ENCODE measurements at regions not wholly inside any gene's neighbourhood (a gene's known extent, or its start where the extent isn't known, plus 50 kb on each side); places are given as distances from the start of the nearest gene placed in this dataset.

GRCh38 chr13:75935805-75936204, 299.7 kb downstream of the LMO7 start:
- Histone ChIP-seq H3K27me3 (replicated peaks; ENCODE audit: insufficient read depth, low read length) (no peaks in the 10 kb centered on the region), H4K20me1 (ENCODE audit: insufficient read depth, low read length) (no peaks in the 10 kb centered on the region), H3K4me2 (ENCODE audit: low read depth, low read length) (no peak overlapping the region), H3K4me1 (ENCODE audit: low read length) (no peaks in the 10 kb centered on the region), H3K9ac (ENCODE audit: low read length) (no peak overlapping the region), H3K4me3 (ENCODE audit: low read length) (no peak overlapping the region), H3K27ac (ENCODE audit: low read length) (no peak overlapping the region), H3F3A (ENCODE audit: insufficient read depth, low read length) (no peaks in the 10 kb centered on the region), H3K79me2 (ENCODE audit: low read length) (no peaks in the 10 kb centered on the region), H2AFZ (ENCODE audit: low read length) (no peak overlapping the region), H3K9me2 (replicated peaks; ENCODE audit: insufficient read depth, low read length) (no peaks in the 10 kb centered on the region), H3K36me3 (replicated peaks; ENCODE audit: insufficient read depth, low read length) (no peaks in the 10 kb centered on the region), H3K9me3 (replicated peaks; ENCODE audit: insufficient read depth, low read length) (no peaks in the 10 kb centered on the region)
- no peak for DNase-seq
- TF ChIP-seq EZH2phosphoT487 (IDR thresholded peaks at IDR 0.05; ENCODE audit: low read length), result no peak
- TF ChIP-seq EZH2 (optimal IDR thresholded peaks at IDR 0.05; ENCODE audit: low read depth, low read length), result no peak

GRCh38 chr13:75934889-75935288, 298.8 kb downstream of the LMO7 start:
- Histone ChIP-seq H3F3A (ENCODE audit: insufficient read depth, low read length) (no peaks in the 10 kb centered on the region), H3K27ac (ENCODE audit: low read length) (no peak overlapping the region), H3K4me2 (ENCODE audit: low read depth, low read length) (no peak overlapping the region), H3K9ac (ENCODE audit: low read length) (no peak overlapping the region), H3K27me3 (replicated peaks; ENCODE audit: insufficient read depth, low read length) (no peaks in the 10 kb centered on the region), H3K9me3 (replicated peaks; ENCODE audit: insufficient read depth, low read length) (no peaks in the 10 kb centered on the region), H3K4me1 (ENCODE audit: low read length) (no peaks in the 10 kb centered on the region), H3K4me3 (ENCODE audit: low read length) (no peak overlapping the region), H3K9me2 (replicated peaks; ENCODE audit: insufficient read depth, low read length) (no peaks in the 10 kb centered on the region), H2AFZ (ENCODE audit: low read length) (no peak overlapping the region), H3K79me2 (ENCODE audit: low read length) (no peaks in the 10 kb centered on the region), H4K20me1 (ENCODE audit: insufficient read depth, low read length) (no peaks in the 10 kb centered on the region), H3K36me3 (replicated peaks; ENCODE audit: insufficient read depth, low read length) (no peaks in the 10 kb centered on the region)
- DNase-seq, result no peak
- TF ChIP-seq EZH2 (optimal IDR thresholded peaks at IDR 0.05; ENCODE audit: low read depth, low read length) (no peak), EZH2phosphoT487 (IDR thresholded peaks at IDR 0.05; ENCODE audit: low read length) (no peak)
- TF ChIP-seq, protein P1, sequence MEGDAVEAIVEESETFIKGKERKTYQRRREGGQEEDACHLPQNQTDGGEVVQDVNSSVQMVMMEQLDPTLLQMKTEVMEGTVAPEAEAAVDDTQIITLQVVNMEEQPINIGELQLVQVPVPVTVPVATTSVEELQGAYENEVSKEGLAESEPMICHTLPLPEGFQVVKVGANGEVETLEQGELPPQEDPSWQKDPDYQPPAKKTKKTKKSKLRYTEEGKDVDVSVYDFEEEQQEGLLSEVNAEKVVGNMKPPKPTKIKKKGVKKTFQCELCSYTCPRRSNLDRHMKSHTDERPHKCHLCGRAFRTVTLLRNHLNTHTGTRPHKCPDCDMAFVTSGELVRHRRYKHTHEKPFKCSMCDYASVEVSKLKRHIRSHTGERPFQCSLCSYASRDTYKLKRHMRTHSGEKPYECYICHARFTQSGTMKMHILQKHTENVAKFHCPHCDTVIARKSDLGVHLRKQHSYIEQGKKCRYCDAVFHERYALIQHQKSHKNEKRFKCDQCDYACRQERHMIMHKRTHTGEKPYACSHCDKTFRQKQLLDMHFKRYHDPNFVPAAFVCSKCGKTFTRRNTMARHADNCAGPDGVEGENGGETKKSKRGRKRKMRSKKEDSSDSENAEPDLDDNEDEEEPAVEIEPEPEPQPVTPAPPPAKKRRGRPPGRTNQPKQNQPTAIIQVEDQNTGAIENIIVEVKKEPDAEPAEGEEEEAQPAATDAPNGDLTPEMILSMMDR (IDR thresholded peaks at IDR 0.05; ENCODE audit: low read length), result no peak

- TF ChIP-seq EZH2phosphoT487 (IDR thresholded peaks at IDR 0.05; ENCODE audit: low read length) (no peak), EZH2 (optimal IDR thresholded peaks at IDR 0.05; ENCODE audit: low read depth, low read length) (no peak)
- TF ChIP-seq, protein P1 (IDR thresholded peaks at IDR 0.05; ENCODE audit: low read length), result no peak
These were observed 296.5 kb downstream of the LMO7 start for GRCh38 chr13:75932636-75933035.

DNA sequence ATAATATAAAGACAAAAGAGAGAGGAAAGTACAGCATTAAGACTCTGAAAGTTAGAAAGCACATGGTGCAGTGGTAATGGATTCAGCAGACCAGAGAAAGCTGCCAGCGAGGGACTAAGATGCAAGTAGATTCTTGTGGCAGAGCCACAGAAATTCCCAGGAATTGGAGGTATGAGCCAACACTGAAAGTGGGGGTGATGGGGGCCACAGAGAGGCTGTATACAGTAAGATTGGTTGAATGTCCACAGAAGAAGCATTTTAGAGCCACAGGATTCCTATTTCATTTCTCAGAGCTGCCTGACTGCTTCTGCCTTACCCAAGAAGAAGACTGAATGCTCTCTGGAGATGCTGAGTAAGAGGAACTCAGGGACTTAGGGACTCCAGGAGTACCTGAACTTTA, 295.0 kb downstream of the LMO7 start:
- Histone ChIP-seq H3K9ac (ENCODE audit: low read length) (no peak overlapping the region), H3K27ac (ENCODE audit: low read length) (no peak overlapping the region), H4K20me1 (ENCODE audit: insufficient read depth, low read length) (no peaks in the 10 kb centered on the region), H3K9me2 (replicated peaks; ENCODE audit: insufficient read depth, low read length) (no peaks in the 10 kb centered on the region), H3K36me3 (replicated peaks; ENCODE audit: insufficient read depth, low read length) (no peaks in the 10 kb centered on the region), H3K4me2 (ENCODE audit: low read depth, low read length) (no peak overlapping the region), H3F3A (ENCODE audit: insufficient read depth, low read length) (no peaks in the 10 kb centered on the region), H3K27me3 (replicated peaks; ENCODE audit: insufficient read depth, low read length) (no peaks in the 10 kb centered on the region), H2AFZ (ENCODE audit: low read length) (no peak overlapping the region), H3K9me3 (replicated peaks; ENCODE audit: insufficient read depth, low read length) (no peaks in the 10 kb centered on the region), H3K4me3 (ENCODE audit: low read length) (no peak overlapping the region), H3K79me2 (ENCODE audit: low read length) (no peaks in the 10 kb centered on the region), H3K4me1 (ENCODE audit: low read length) (no peaks in the 10 kb centered on the region)
- DNase-seq, result no peak
- TF ChIP-seq EZH2phosphoT487 (IDR thresholded peaks at IDR 0.05; ENCODE audit: low read length) (no peak), EZH2 (optimal IDR thresholded peaks at IDR 0.05; ENCODE audit: low read depth, low read length) (no peak)
- TF ChIP-seq, protein P1 (IDR thresholded peaks at IDR 0.05; ENCODE audit: low read length), result no peak

More at GRCh38 chr13:75932636-75933035, 296.5 kb downstream of the LMO7 start:
- H3K4me3 ChIP-seq (ENCODE audit: low read length), result no peak overlapping the region
- no peak overlapping the region for H3K27ac ChIP-seq (ENCODE audit: low read length)
- no peaks in the 10 kb centered on the region for H3K79me2 ChIP-seq (ENCODE audit: low read length)
- H3K9me3 ChIP-seq (replicated peaks; ENCODE audit: insufficient read depth, low read length), result no peaks in the 10 kb centered on the region
- H2AFZ ChIP-seq (ENCODE audit: low read length), result no peak overlapping the region
- no peak for DNase-seq
- H3F3A ChIP-seq (ENCODE audit: insufficient read depth, low read length), result no peaks in the 10 kb centered on the region
- no peaks in the 10 kb centered on the region for H3K4me1 ChIP-seq (ENCODE audit: low read length)
- H3K9ac ChIP-seq (ENCODE audit: low read length), result no peak overlapping the region
- no peak overlapping the region for H3K4me2 ChIP-seq (ENCODE audit: low read depth, low read length)
- no peaks in the 10 kb centered on the region for H4K20me1 ChIP-seq (ENCODE audit: insufficient read depth, low read length)
- no peaks in the 10 kb centered on the region for H3K36me3 ChIP-seq (replicated peaks; ENCODE audit: insufficient read depth, low read length)
- H3K9me2 ChIP-seq (replicated peaks; ENCODE audit: insufficient read depth, low read length), result no peaks in the 10 kb centered on the region
- H3K27me3 ChIP-seq (replicated peaks; ENCODE audit: insufficient read depth, low read length), result no peaks in the 10 kb centered on the region

All from MM.1S (cell line).